Breast epithelium (tissue), 4 donors: ENCODE measurements at regions not wholly inside any gene's neighbourhood (a gene's known extent, or its start where the extent isn't known, plus 50 kb on each side); places are given as distances from the start of the nearest gene placed in this dataset.
"Not testable (repeated sequence)": the region's sequence is repeated elsewhere in the genome, so short reads cannot be mapped to it uniquely, and the experiment has no call there.

ENCODE experiments used
- DNase-seq, 2 donors: peaks; one replicate each; pipeline ENCODE4 v3.0.0-alpha.2; 2019; ENCODE audit warnings: low spot score in 2 of 2
- H3K27ac ChIP-seq, 2 donors: fragments of 200-600 bp; sonication (generic) in 1 of 2; one replicate each; pipeline ENCODE4 v1.5.1; 2016 to 2019; ENCODE audit warnings: mild to moderate bottlenecking in 1 of 2
- H3K27me3 ChIP-seq, 2 donors: fragments of 200-600 bp; sonication (generic) in 1 of 2; one replicate each; pipeline versions ENCODE4 v1.5.1 to v1.6.0; 2017 to 2019; ENCODE audit warnings: control low read depth in 1 of 2, mild to moderate bottlenecking in 1 of 2
- H3K36me3 ChIP-seq: fragments of 200-600 bp; one replicate; pipeline ENCODE4 v1.5.1; 2019
- H3K4me1 ChIP-seq, 2 donors: fragments of 200-600 bp; sonication (generic); one replicate each; pipeline ENCODE4 v1.5.1; 2016 to 2019; ENCODE audit warnings: control low read depth in 1 of 2
- H3K4me3 ChIP-seq, 3 donors: fragments of 200-600 bp; sonication (generic); 1 replicate in 2 of 3; 2 replicates in 1 of 3; pipeline ENCODE4 v1.5.1; 2016 to 2019; ENCODE audit warnings: mild to moderate bottlenecking in 3 of 3, moderate library complexity in 2 of 3
- H3K9me3 ChIP-seq, 2 donors: fragments of 200-600 bp; sonication (generic) in 1 of 2; one replicate each; pipeline ENCODE4 v1.5.1; 2016 to 2019; ENCODE audit warnings: control low read depth in 1 of 2
- CTCF ChIP-seq, 3 donors: fragments of 450-650 bp; IDR thresholded peaks; one replicate each; pipeline ENCODE4 v1.5.1; 2016 to 2017; ENCODE audit warnings: antibody characterized with exemption in 3 of 3, mild to moderate bottlenecking in 3 of 3, moderate library complexity in 3 of 3
- POLR2A ChIP-seq: fragments of 450-650 bp; IDR thresholded peaks from one replicate; pipeline ENCODE4 v1.6.1; 2016; ENCODE audit warnings: antibody characterized with exemption, mild to moderate bottlenecking, moderate library complexity
- POLR2AphosphoS5 ChIP-seq, 3 donors: sonication (generic); formaldehyde crosslinking; IDR thresholded peaks; one replicate each; pipeline ENCODE4 v1.6.1; 2017; ENCODE audit warnings: antibody characterized with exemption in 3 of 3
- intact Hi-C: fragments of 100-400 bp; cut with DNase I; formaldehyde crosslinking; loops from one replicate; pipeline ENCODE4 v1.15.1; 2023; ENCODE audit warnings: low total_unique reads

GRCh38 chr11:91495837-91496236 lies 728.8 kb upstream of the FAT3 start:
- TF ChIP-seq POLR2A = no peak
- no peak for TF ChIP-seq POLR2AphosphoS5 (IDR thresholded peaks at IDR 0.05)
- Histone ChIP-seq H3K27me3 (no peaks in the 10 kb centered on the region), H3K9me3 (no peaks in the 10 kb centered on the region), H3K4me1 (no peaks in the 10 kb centered on the region), H3K4me3 (no peak overlapping the region), H3K36me3 (no peaks in the 10 kb centered on the region), H3K27ac (no peak overlapping the region)
- intact Hi-C loops = no loop called here
- no peak for DNase-seq

GRCh38 chr11:91489989-91490388 lies 734.6 kb upstream of the FAT3 start:
- Histone ChIP-seq H3K9me3 (peaks cover 0 to 6% of the 10 kb centered on the region in 2 donors), H3K4me3 (no peak overlapping the region), H3K36me3 (no peaks in the 10 kb centered on the region), H3K4me1 (no peaks in the 10 kb centered on the region), H3K27me3 (no peaks in the 10 kb centered on the region), H3K27ac (no peak overlapping the region)
- DNase-seq = no peak
- intact Hi-C loops = no loop called here
- TF ChIP-seq POLR2A = no peak
- TF ChIP-seq CTCF (IDR thresholded peaks at IDR 0.05) = no peak
- TF ChIP-seq POLR2AphosphoS5 (IDR thresholded peaks at IDR 0.05) = no peak

- H3K4me3 ChIP-seq, intact Hi-C loops: not testable (repeated sequence)
Measured at GRCh38 chr11:91483956-91484355, 740.7 kb upstream of the FAT3 start.

GRCh38 chr11:91481875-91482274 lies 742.7 kb upstream of the FAT3 start:
- DNase-seq, H3K4me3 ChIP-seq, H3K27me3 ChIP-seq, H3K36me3 ChIP-seq, H3K27ac ChIP-seq, H3K4me1 ChIP-seq, H3K9me3 ChIP-seq, intact Hi-C loops: not testable (repeated sequence)

More at GRCh38 chr11:91483956-91484355, 740.7 kb upstream of the FAT3 start:
- not testable (repeated sequence) for H3K27ac ChIP-seq, H3K27me3 ChIP-seq, H3K36me3 ChIP-seq, H3K4me1 ChIP-seq, H3K9me3 ChIP-seq, DNase-seq

GRCh38 chr11:91470656-91471055 lies 754.0 kb upstream of the FAT3 start:
- intact Hi-C loops = no loop called here
- Histone ChIP-seq H3K4me1 (no peaks in the 10 kb centered on the region), H3K27me3 (no peaks in the 10 kb centered on the region), H3K27ac (no peak overlapping the region), H3K36me3 (no peaks in the 10 kb centered on the region), H3K4me3 (no peak overlapping the region), H3K9me3 (no peaks in the 10 kb centered on the region)
- DNase-seq = no peak
- no peak for TF ChIP-seq POLR2A

GRCh38 chr11:91459840-91460239 lies 764.8 kb upstream of the FAT3 start:
- no peaks in the 10 kb centered on the region for H3K36me3 ChIP-seq
- H3K9me3 ChIP-seq = no peaks in the 10 kb centered on the region
- no peak overlapping the region for H3K4me3 ChIP-seq
- no peaks in the 10 kb centered on the region for H3K27me3 ChIP-seq
- no peaks in the 10 kb centered on the region for H3K4me1 ChIP-seq
- DNase-seq = no peak
- H3K27ac ChIP-seq = no peak overlapping the region
- TF ChIP-seq CTCF (IDR thresholded peaks at IDR 0.05) = no peak
- TF ChIP-seq POLR2A = no peak
- intact Hi-C loops = no loop called here

- no peak overlapping the region for H3K27ac ChIP-seq
- no peak overlapping the region for H3K4me3 ChIP-seq
- no peaks in the 10 kb centered on the region for H3K4me1 ChIP-seq
- no peak for DNase-seq
- H3K9me3 ChIP-seq = no peaks in the 10 kb centered on the region
- intact Hi-C loops = no loop called here
- H3K36me3 ChIP-seq = no peaks in the 10 kb centered on the region
- H3K27me3 ChIP-seq = no peaks in the 10 kb centered on the region
- TF ChIP-seq POLR2A (no peak), CTCF (IDR thresholded peaks at IDR 0.05) (no peak), POLR2AphosphoS5 (IDR thresholded peaks at IDR 0.05) (no peak)
Measured at GRCh38 chr11:91446267-91446666, 778.4 kb upstream of the FAT3 start.
